HG03520 (cell line): ENCODE measurements at regions not wholly inside any gene's neighbourhood (a gene's known extent, or its start where the extent isn't known, plus 50 kb on each side); places are given as distances from the start of the nearest gene placed in this dataset.
"Not testable (repeated sequence)": the region's sequence is repeated elsewhere in the genome, so short reads cannot be mapped to it uniquely, and the experiment has no call there.

Experiments
- ATAC-seq: cut with Tn5 transposase; IDR thresholded peaks from one replicate; pipeline ENCODE4 v1.9.1; 2021; ENCODE audit warnings: mild to moderate bottlenecking, moderate library complexity; ENCODE audit not compliant: unreplicated experiment

GRCh38 chr1:91207691-91208090 lies 185.9 kb upstream of the ZNF644 start:
- ATAC-seq, result not testable (repeated sequence)

GRCh38 chr1:91204150-91204549 lies 182.3 kb upstream of the ZNF644 start:
- ATAC-seq, result not testable (repeated sequence)

GRCh38 chr1:91201694-91202093 lies 179.9 kb upstream of the ZNF644 start:
- ATAC-seq, result no peak

GRCh38 chr1:91201176-91201575 lies 179.3 kb upstream of the ZNF644 start:
- no peak for ATAC-seq

- ATAC-seq, result no peak
Observed at GRCh38 chr1:91200675-91201074, 178.8 kb upstream of the ZNF644 start.

GRCh38 chr1:91199988-91200387 lies 178.2 kb upstream of the ZNF644 start:
- no peak for ATAC-seq

- no peak for ATAC-seq
Observed at GRCh38 chr1:91190996-91191395, 169.2 kb upstream of the ZNF644 start.

GRCh38 chr1:91189096-91189495 lies 167.3 kb upstream of the ZNF644 start:
- ATAC-seq, result no peak

- not testable (repeated sequence) for ATAC-seq
Observed at GRCh38 chr1:91182807-91183206, 161.0 kb upstream of the ZNF644 start.

GRCh38 chr1:91176250-91176649 lies 154.4 kb upstream of the ZNF644 start:
- no peak for ATAC-seq

GRCh38 chr1:91174734-91175133 lies 152.9 kb upstream of the ZNF644 start:
- no peak for ATAC-seq

- no peak for ATAC-seq
Observed at GRCh38 chr1:91173346-91173890, 151.6 kb upstream of the ZNF644 start.

- ATAC-seq, result no peak
Observed at GRCh38 chr1:91172541-91172940, 150.7 kb upstream of the ZNF644 start.

- ATAC-seq, result no peak
Observed at GRCh38 chr1:91171898-91172297, 150.1 kb upstream of the ZNF644 start.

GRCh38 chr1:91170571-91170970 lies 148.7 kb upstream of the ZNF644 start:
- ATAC-seq, result no peak

GRCh38 chr1:91166106-91166712 lies 144.4 kb upstream of the ZNF644 start:
- ATAC-seq, result peak; percentile 57

- ATAC-seq, result peak; percentile 89
Observed at GRCh38 chr1:91165033-91165654, 143.3 kb upstream of the ZNF644 start.

- ATAC-seq, result no peak
Observed at GRCh38 chr1:91162613-91163012, 140.8 kb upstream of the ZNF644 start.

- no peak for ATAC-seq
Observed at GRCh38 chr1:91161749-91162148, 139.9 kb upstream of the ZNF644 start.

- ATAC-seq, result no peak
Observed at GRCh38 chr1:91161166-91161565, 139.3 kb upstream of the ZNF644 start.

GRCh38 chr1:91160363-91161075 lies 138.7 kb upstream of the ZNF644 start:
- no peak for ATAC-seq

- ATAC-seq, result no peak
Observed at GRCh38 chr1:91153341-91153740, 131.5 kb upstream of the ZNF644 start.
